HG02870 (cell line): ENCODE measurements at regions not wholly inside any gene's neighbourhood (a gene's known extent, or its start where the extent isn't known, plus 50 kb on each side); places are given as distances from the start of the nearest gene placed in this dataset.

ENCODE experiments used
- ATAC-seq: cut with Tn5 transposase; IDR thresholded peaks from one replicate; pipeline ENCODE4 v1.9.1; 2021; ENCODE audit warnings: mild to moderate bottlenecking, moderate library complexity; ENCODE audit not compliant: unreplicated experiment

GRCh38 chr6:98581705-98582104 is 252.7 kb upstream of the POU3F2 start:
- ATAC-seq, result no peak

GRCh38 chr6:98583506-98583905 is 250.9 kb upstream of the POU3F2 start:
- no peak for ATAC-seq

GRCh38 chr6:98586163-98586562 is 248.2 kb upstream of the POU3F2 start:
- ATAC-seq, result no peak

- no peak for ATAC-seq
Measured at GRCh38 chr6:98587555-98587954, 246.8 kb upstream of the POU3F2 start.

- ATAC-seq, result no peak
Measured at GRCh38 chr6:98589536-98589935, 244.8 kb upstream of the POU3F2 start.

GRCh38 chr6:98590136-98590681 is 244.2 kb upstream of the POU3F2 start:
- ATAC-seq, result no peak

- ATAC-seq, result no peak
Measured at GRCh38 chr6:98590997-98591396, 243.4 kb upstream of the POU3F2 start.

- no peak for ATAC-seq
Measured at GRCh38 chr6:98593676-98594075, 240.7 kb upstream of the POU3F2 start.

GRCh38 chr6:98601716-98602115 is 232.7 kb upstream of the POU3F2 start:
- ATAC-seq, result no peak

GRCh38 chr6:98605705-98606104 is 228.7 kb upstream of the POU3F2 start:
- no peak for ATAC-seq

- ATAC-seq, result no peak
Measured at GRCh38 chr6:98627129-98627775, 207.1 kb upstream of the POU3F2 start.

GRCh38 chr6:98633886-98634285 is 200.5 kb upstream of the POU3F2 start:
- ATAC-seq, result no peak

GRCh38 chr6:98634569-98634968 is 199.8 kb upstream of the POU3F2 start:
- ATAC-seq, result no peak

- ATAC-seq, result no peak
Measured at GRCh38 chr6:98635191-98635590, 199.2 kb upstream of the POU3F2 start.

GRCh38 chr6:98636941-98637340 is 197.4 kb upstream of the POU3F2 start:
- ATAC-seq, result no peak

- no peak for ATAC-seq
Measured at GRCh38 chr6:98639089-98639635, 195.2 kb upstream of the POU3F2 start.

- ATAC-seq, result no peak
Measured at GRCh38 chr6:98640366-98640765, 194.0 kb upstream of the POU3F2 start.

GRCh38 chr6:98641949-98642719 is 192.2 kb upstream of the POU3F2 start:
- ATAC-seq, result no peak

GRCh38 chr6:98644063-98644462 is 190.3 kb upstream of the POU3F2 start:
- ATAC-seq, result no peak

GRCh38 chr6:98648211-98648914 is 186.0 kb upstream of the POU3F2 start:
- no peak for ATAC-seq

- ATAC-seq, result no peak
Measured at GRCh38 chr6:98650941-98651340, 183.4 kb upstream of the POU3F2 start.
